Natural killer cell (primary cell): ENCODE measurements at regions not wholly inside any gene's neighbourhood (a gene's known extent, or its start where the extent isn't known, plus 50 kb on each side); places are given as distances from the start of the nearest gene placed in this dataset.
"Not testable (repeated sequence)": the region's sequence is repeated elsewhere in the genome, so short reads cannot be mapped to it uniquely, and the experiment has no call there.

Experiments used
- ATAC-seq, 3 donors: fragments of 150-1000 bp in 2 of 3; fragments of 200-7000 bp in 1 of 3; cut with Tn5 transposase; 1 replicate in 1 of 3; 2 replicates in 2 of 3; pipeline ENCODE4 v1.10.0; 2021; ENCODE audit warnings: mild to moderate bottlenecking in 2 of 3, moderate library complexity in 2 of 3
- DNase-seq, 2 donors: peaks; one replicate each; pipeline versions ENCODE4 v3.0.0 to v3.0.0-alpha.2; 2013 to 2021; ENCODE audit warnings: mixed read lengths in 1 of 2
- H3K27ac ChIP-seq: one replicate; pipeline ENCODE4 v1.5.1; 2013; ENCODE audit warnings: mild to moderate bottlenecking, low read length
- H3K27me3 ChIP-seq: one replicate; pipeline ENCODE4 v1.6.1; 2013; ENCODE audit warnings: low read length; ENCODE audit not compliant: control insufficient read depth, insufficient read depth
- H3K36me3 ChIP-seq: one replicate; pipeline ENCODE4 v1.6.1; 2013; ENCODE audit warnings: low read length; ENCODE audit not compliant: control insufficient read depth, insufficient read depth
- H3K4me1 ChIP-seq: one replicate; pipeline ENCODE4 v1.6.1; 2013; ENCODE audit warnings: low read length; ENCODE audit not compliant: control insufficient read depth, insufficient read depth
- H3K4me3 ChIP-seq: one replicate; pipeline ENCODE4 v1.5.1; 2013; ENCODE audit warnings: low read length
- H3K9me3 ChIP-seq: one replicate; pipeline ENCODE4 v1.6.1; 2013; ENCODE audit warnings: low read length; ENCODE audit not compliant: control insufficient read depth, insufficient read depth
- H3K27ac Mint-ChIP-seq, 2 donors: one replicate each; pipeline ENCODE4 v1.8.0; 2022; ENCODE audit warnings: mild to moderate bottlenecking in 2 of 2, mixed read lengths in 2 of 2, moderate library complexity in 1 of 2
- H3K27me3 Mint-ChIP-seq, 2 donors: one replicate each; pipeline ENCODE4 v1.8.0; 2022; ENCODE audit warnings: low read depth in 2 of 2, mixed read lengths in 2 of 2
- H3K36me3 Mint-ChIP-seq: one replicate; pipeline ENCODE4 v1.8.0; 2022; ENCODE audit warnings: mixed read lengths
- H3K4me1 Mint-ChIP-seq, 2 donors: one replicate each; pipeline ENCODE4 v1.8.0; 2022; ENCODE audit warnings: mixed read lengths in 2 of 2
- H3K4me3 Mint-ChIP-seq: one replicate; pipeline ENCODE4 v1.8.0; 2022; ENCODE audit warnings: mild to moderate bottlenecking, moderate library complexity, mixed read lengths
- H3K9me3 Mint-ChIP-seq, 2 donors: one replicate each; pipeline ENCODE4 v1.8.0; 2022; ENCODE audit warnings: mixed read lengths in 2 of 2
- WGBS: methylation state at CpG from one replicate; pipeline ENCODE4 v1.1.7; 2013; ENCODE audit warnings: missing lambda C conversion rate; ENCODE audit not compliant: insufficient coverage; 5-methylcytosine and 5-hydroxymethylcytosine counted together
- intact Hi-C: fragments of 100-400 bp; cut with micrococcal nuclease; formaldehyde crosslinking; loops from one replicate; pipeline ENCODE4 v1.14.2; 2022
- TF ChIP-seq, protein P1 (sequence below): fragments of 200-600 bp; IDR thresholded peaks from one replicate; pipeline ENCODE4 v1.8.0; 2022; ENCODE audit warnings: antibody characterized with exemption

DNA sequence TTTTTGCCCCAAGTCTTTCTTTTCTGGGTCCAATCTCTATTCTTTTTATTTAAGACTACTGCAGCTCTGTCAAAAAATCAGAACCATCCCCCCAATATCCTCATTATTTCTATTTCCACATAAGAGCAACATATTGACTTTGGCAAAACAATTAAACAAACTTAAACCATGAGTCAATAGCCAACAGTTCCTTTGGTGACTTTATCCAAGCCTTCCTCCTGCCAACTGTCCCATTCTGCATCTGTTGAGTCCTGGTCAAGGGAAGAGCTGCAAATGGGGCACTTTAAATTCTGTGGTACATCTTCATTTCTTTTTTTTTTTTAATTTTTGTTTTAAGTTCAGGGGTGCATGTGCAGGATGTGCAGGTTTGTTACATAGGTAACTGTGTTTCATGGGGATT is 1875.0 kb upstream of the PCDH7 start:
- TF ChIP-seq, protein P1, sequence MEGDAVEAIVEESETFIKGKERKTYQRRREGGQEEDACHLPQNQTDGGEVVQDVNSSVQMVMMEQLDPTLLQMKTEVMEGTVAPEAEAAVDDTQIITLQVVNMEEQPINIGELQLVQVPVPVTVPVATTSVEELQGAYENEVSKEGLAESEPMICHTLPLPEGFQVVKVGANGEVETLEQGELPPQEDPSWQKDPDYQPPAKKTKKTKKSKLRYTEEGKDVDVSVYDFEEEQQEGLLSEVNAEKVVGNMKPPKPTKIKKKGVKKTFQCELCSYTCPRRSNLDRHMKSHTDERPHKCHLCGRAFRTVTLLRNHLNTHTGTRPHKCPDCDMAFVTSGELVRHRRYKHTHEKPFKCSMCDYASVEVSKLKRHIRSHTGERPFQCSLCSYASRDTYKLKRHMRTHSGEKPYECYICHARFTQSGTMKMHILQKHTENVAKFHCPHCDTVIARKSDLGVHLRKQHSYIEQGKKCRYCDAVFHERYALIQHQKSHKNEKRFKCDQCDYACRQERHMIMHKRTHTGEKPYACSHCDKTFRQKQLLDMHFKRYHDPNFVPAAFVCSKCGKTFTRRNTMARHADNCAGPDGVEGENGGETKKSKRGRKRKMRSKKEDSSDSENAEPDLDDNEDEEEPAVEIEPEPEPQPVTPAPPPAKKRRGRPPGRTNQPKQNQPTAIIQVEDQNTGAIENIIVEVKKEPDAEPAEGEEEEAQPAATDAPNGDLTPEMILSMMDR, result no peak
- Mint-ChIP-seq H3K4me1 (no peaks in the 10 kb centered on the region), H3K27ac (no peak overlapping the region)

DNA sequence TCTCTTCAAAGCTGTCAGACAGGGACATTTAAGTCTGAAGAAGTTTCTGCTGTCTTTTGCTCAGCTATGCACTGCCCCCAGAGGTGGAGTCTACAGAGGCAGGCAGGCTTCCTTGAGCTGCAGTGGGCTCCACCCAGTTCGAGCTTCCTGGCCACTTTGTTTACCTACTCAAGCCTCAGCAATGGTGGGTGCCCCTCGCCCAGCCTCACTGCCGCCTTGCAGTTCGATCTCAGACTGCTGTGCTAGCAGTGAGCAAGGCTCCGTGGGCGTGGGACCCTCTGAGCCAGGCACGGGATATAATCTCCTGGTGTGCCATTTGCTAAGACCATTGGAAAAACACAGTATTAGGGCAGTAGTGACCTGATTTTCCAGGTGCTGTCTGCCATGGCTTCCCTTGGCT is 1863.1 kb upstream of the PCDH7 start:
- H3K27ac ChIP-seq, H3K27me3 Mint-ChIP-seq, H3K27me3 ChIP-seq, H3K36me3 ChIP-seq, H3K4me1 ChIP-seq, DNase-seq, H3K9me3 ChIP-seq, H3K27ac Mint-ChIP-seq, H3K36me3 Mint-ChIP-seq, H3K4me1 Mint-ChIP-seq, H3K4me3 Mint-ChIP-seq, ATAC-seq, H3K4me3 ChIP-seq, intact Hi-C loops: not testable (repeated sequence)
- 90% methylated on average over 7 of the region's 7 CpGs for WGBS
- peaks cover 14 to 28% of the 10 kb centered on the region in 2 donors for H3K9me3 Mint-ChIP-seq

More for the DNA sequence above, 1875.0 kb upstream of the PCDH7 start:
- H3K4me3 Mint-ChIP-seq, result no peak overlapping the region
- intact Hi-C loops, result no loop called here
- DNase-seq, result no peak
- no peaks in the 10 kb centered on the region for H3K27me3 ChIP-seq
- H3K9me3 Mint-ChIP-seq, result peaks cover 16 to 27% of the 10 kb centered on the region in 2 donors
- H3K4me1 ChIP-seq, result no peaks in the 10 kb centered on the region
- no peak for ATAC-seq
- H3K36me3 Mint-ChIP-seq, result no peaks in the 10 kb centered on the region
- no peak overlapping the region for H3K27ac ChIP-seq
- H3K4me3 ChIP-seq, result no peak overlapping the region
- peaks cover 13% of the 10 kb centered on the region for H3K9me3 ChIP-seq
- H3K27me3 Mint-ChIP-seq, result no peaks in the 10 kb centered on the region
- H3K36me3 ChIP-seq, result no peaks in the 10 kb centered on the region

DNA sequence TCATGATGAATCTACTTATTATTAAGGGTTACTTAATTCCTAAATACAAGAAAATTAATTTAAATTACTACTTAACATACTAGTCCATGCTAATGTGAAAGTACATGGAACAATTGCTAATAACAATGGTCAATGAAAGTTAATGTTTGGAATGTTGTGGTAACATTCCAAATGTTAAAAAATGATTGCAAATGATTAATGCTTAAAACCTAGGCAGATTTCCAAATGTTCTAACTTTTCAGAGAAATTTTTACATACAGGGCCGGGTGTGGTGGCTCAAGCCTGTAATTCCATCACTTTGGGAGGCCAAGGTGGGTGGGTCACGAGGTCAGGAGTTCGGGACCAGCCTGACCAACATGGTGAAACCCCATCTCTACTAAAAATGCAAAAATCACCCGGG is 1851.3 kb upstream of the PCDH7 start:
- Histone ChIP-seq H3K4me1 (no peaks in the 10 kb centered on the region), H3K4me3 (no peak overlapping the region), H3K27ac (no peak overlapping the region), H3K36me3 (no peaks in the 10 kb centered on the region), H3K9me3 (no peaks in the 10 kb centered on the region), H3K27me3 (no peaks in the 10 kb centered on the region)
- no peak for ATAC-seq
- no peaks in the 10 kb centered on the region for H3K27me3 Mint-ChIP-seq
- H3K27ac Mint-ChIP-seq, result no peak overlapping the region
- intact Hi-C loops, result no loop called here
- no peak overlapping the region for H3K4me3 Mint-ChIP-seq
- peaks cover 18 to 21% of the 10 kb centered on the region in 2 donors for H3K9me3 Mint-ChIP-seq
- H3K4me1 Mint-ChIP-seq, result no peaks in the 10 kb centered on the region
- peaks cover 6% of the 10 kb centered on the region for H3K36me3 Mint-ChIP-seq
- TF ChIP-seq, protein P1, result no peak
- WGBS, result 79% methylated on average over 4 of the region's 4 CpGs
- DNase-seq, result no peak

DNA sequence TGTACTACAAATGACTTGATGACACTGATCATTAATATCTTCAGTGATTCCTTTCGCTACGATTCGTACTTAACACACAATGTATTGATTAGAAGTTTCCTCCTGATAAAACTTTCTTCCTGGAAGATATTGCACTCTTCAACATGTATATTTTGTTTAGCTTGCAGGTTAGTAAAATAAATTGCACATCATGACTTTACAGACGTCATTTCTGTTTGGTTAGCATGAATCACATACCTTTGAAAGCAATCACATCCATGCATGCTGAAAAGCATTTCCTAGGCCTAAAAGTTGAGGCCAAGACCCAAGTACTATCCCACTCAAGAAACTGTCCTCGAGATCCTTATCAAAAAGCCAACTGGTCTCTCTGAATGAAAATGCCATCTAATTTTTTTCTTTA is 1841.0 kb upstream of the PCDH7 start:
- DNase-seq, result no peak
- peaks cover 10 to 16% of the 10 kb centered on the region in 2 donors for H3K9me3 Mint-ChIP-seq
- TF ChIP-seq, protein P1, result no peak
- ATAC-seq, result no peak
- no peaks in the 10 kb centered on the region for H3K4me1 Mint-ChIP-seq
- no peak overlapping the region for H3K4me3 ChIP-seq
- H3K4me1 ChIP-seq, result no peaks in the 10 kb centered on the region
- no peaks in the 10 kb centered on the region for H3K27me3 ChIP-seq
- H3K27me3 Mint-ChIP-seq, result no peaks in the 10 kb centered on the region
- 60% methylated on average over 3 of the region's 5 CpGs for WGBS
- no peak overlapping the region for H3K4me3 Mint-ChIP-seq
- no peak overlapping the region for H3K27ac ChIP-seq
- H3K9me3 ChIP-seq, result peaks cover 3% of the 10 kb centered on the region
- H3K27ac Mint-ChIP-seq, result no peak overlapping the region
- H3K36me3 ChIP-seq, result no peaks in the 10 kb centered on the region
- no peaks in the 10 kb centered on the region for H3K36me3 Mint-ChIP-seq
- intact Hi-C loops, result no loop called here
